HG02588 (cell line): ENCODE measurements at regions not wholly inside any gene's neighbourhood (a gene's known extent, or its start where the extent isn't known, plus 50 kb on each side); places are given as distances from the start of the nearest gene placed in this dataset.

Experiments
- ATAC-seq: cut with Tn5 transposase; IDR thresholded peaks from one replicate; pipeline ENCODE4 v1.9.1; 2021; ENCODE audit warnings: mild to moderate bottlenecking, moderate library complexity; ENCODE audit not compliant: unreplicated experiment

DNA sequence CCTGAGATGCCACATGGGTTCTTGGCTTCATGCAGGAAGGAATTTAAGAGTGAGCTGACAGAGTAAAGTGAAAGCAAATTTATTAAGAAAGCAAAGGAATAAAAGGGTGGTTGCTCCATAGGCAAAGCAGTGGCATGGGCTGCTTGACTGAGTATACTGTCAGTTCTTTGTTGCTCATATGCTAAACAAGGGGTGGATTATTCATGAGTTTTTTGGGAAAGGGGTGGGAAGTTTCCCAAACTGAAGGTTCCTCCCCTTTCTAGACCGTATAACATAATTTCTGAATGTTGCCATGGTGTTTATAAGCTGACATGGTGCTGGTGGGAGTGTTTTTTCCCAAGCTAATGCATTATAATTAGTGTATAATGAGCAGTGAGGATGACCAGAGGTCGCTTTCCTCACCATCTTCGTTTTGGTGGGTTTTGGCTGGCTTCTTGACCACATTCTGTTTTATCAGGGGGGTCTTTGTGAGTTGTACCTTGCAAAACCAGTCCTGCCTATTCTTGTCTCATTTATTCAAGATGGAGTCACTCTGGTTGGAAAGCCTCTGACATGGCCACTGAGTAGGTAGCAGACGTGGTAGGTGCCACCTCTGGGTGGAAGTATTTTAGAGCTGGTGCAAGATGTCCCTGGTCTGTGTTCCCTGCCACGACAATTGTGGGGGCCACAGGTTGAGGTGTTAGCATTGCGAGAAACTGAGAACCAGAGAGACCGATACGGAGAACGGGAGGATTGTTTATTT, 107.5 kb upstream of the SDK1 start:
- ATAC-seq, result no peak

- ATAC-seq, result no peak
Measured at GRCh38 chr7:3194501-3195141, 106.4 kb upstream of the SDK1 start.

- no peak for ATAC-seq
Measured at GRCh38 chr7:3195160-3195559, 105.9 kb upstream of the SDK1 start.

- no peak for ATAC-seq
Measured at GRCh38 chr7:3196629-3197400, 104.2 kb upstream of the SDK1 start.

- ATAC-seq, result no peak
Measured at GRCh38 chr7:3197567-3198213, 103.4 kb upstream of the SDK1 start.

DNA sequence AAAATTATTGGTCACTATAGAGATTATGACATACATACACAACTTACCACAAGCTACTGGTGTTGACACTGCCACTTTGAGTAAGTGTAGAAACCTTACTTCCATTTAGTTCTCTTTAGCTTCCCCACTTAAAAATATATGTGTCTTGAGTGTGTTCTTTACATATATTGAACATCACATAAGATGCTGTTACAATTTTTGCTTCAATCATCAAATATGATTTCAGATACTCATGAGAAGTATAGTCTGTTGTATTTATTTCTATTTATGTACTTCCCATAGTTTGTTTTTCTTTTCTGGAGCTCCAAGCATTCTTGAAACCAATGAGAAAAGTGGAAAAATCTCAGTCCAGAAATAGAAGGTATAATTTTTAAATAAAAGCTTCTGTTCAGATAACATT, 102.7 kb upstream of the SDK1 start:
- ATAC-seq, result no peak

- ATAC-seq, result no peak
Measured at GRCh38 chr7:3200504-3200903, 100.5 kb upstream of the SDK1 start.

DNA sequence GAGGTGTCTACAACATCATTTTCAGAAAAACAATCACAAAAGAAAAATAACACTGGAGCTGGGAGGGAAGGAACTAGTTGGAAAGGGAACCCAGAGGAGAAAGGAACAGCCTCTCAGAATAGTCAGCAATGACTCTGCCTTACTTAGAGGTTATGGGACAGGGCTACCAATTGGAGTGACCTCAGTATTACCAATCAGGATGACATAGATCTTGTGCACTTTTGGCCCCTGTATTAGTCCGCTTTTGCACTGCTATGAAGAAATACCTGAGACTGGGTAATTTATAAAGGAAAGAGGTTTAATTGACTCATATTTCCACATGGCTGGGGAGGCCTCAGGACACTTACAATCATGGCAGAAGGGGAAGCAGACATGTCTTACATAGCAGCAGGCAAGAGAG, 99.7 kb upstream of the SDK1 start:
- ATAC-seq, result no peak

- no peak for ATAC-seq
Measured at GRCh38 chr7:3201937-3202710, 98.9 kb upstream of the SDK1 start.

- no peak for ATAC-seq
Measured at GRCh38 chr7:3204526-3204925, 96.5 kb upstream of the SDK1 start.

GRCh38 chr7:3206101-3206500, 95.0 kb upstream of the SDK1 start:
- ATAC-seq, result no peak

GRCh38 chr7:3206771-3207191, 94.3 kb upstream of the SDK1 start:
- no peak for ATAC-seq

GRCh38 chr7:3207387-3207902, 93.6 kb upstream of the SDK1 start:
- ATAC-seq, result no peak

DNA sequence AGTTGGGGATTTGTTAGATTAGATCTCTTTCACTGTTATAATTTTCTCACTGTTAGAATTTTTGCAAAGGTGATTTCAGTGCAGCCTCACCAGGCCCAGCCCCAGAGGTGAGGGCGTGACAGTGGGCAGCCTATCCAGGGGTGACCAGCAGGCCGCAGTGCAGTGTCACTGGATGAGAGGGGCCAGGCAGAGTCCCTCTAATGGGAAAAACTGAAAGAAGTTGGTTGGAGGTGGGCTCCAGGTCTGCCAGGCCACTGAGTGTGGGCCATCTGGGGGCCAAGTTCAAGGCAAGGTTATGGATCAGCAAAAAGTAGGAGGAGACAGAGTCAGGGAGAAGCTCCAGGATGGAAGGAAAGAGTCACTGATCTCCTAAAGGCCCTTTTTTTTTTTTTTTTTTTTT, 90.5 kb upstream of the SDK1 start:
- no peak for ATAC-seq

DNA sequence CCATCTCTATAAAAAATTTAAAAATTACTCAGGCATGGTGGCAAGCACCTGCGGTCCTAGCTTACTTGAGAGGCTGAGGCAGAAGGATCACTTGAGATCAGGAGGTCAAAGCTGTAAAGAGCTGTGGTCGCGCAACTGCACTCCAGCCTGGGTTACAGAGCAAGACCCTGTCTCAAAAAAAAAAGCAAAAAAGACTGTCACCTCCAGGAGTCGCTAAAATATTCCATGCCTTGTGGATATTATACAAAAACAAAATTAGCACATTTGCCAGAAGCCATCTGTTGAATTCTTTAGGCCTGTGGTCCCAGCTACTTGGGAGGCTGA, 87.0 kb upstream of the SDK1 start:
- ATAC-seq, result no peak

DNA sequence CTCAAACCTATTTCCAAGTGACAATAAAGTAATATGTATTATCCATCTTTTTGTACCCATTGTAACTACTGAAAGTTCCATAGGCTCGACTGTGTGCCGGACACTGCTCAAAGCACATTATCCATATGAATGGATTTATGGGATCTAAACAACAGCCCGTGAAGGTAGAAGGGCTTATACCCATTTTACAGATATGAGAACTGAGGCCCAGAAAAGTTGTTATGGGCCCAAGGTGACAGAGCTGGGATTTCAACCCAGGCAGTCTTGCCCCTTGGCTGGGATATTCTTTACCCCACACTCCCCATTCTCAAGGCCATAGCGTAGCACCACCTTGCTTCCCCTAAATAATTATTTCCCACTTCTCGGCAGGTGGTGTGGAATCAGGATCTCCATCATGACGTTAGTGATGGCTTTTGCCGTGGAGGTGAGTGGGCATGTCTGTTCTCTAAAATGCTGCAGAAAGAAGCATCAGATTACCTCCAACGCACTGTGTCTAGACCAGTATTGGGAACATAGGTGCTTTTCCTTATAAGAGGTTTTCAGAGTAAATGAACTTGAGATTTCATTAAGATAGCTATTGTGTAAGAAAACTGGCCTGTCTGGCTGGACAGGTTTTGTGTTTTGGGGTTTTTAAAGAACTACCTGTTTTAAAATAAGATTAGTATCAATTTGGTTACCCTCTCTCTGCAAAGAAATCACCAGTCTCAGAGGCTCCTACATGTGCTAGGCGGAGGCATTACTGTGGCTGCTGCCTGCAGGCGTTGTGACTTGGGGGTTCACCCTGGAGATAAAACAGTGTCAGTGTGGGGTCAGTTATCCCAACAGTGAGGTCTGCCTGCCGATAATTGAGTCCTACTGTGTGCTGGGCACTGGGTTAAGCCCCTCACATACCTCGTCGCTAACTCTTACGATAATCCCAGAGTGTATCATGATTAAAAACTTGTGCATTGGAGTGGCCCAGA, 85.1 kb upstream of the SDK1 start:
- no peak for ATAC-seq

DNA sequence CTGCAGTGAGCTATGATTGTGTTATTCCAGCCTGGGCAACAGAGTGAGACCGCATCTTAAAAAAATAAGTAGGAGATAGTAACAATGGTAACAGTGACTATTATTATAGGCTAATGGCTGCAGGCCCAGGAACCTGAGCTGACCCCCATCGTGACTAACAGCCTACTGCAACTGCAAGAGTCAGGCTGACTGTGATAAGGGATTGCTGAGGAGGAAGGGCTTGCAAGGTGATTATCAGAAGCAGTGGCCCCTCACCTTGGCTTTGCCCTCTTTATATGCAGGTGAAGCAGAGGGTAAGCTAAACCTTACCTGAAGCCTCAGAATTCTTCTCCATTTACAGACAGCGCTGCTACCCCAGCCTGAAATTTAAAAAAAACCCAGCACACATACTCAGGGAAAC, 83.9 kb upstream of the SDK1 start:
- ATAC-seq, result no peak

DNA sequence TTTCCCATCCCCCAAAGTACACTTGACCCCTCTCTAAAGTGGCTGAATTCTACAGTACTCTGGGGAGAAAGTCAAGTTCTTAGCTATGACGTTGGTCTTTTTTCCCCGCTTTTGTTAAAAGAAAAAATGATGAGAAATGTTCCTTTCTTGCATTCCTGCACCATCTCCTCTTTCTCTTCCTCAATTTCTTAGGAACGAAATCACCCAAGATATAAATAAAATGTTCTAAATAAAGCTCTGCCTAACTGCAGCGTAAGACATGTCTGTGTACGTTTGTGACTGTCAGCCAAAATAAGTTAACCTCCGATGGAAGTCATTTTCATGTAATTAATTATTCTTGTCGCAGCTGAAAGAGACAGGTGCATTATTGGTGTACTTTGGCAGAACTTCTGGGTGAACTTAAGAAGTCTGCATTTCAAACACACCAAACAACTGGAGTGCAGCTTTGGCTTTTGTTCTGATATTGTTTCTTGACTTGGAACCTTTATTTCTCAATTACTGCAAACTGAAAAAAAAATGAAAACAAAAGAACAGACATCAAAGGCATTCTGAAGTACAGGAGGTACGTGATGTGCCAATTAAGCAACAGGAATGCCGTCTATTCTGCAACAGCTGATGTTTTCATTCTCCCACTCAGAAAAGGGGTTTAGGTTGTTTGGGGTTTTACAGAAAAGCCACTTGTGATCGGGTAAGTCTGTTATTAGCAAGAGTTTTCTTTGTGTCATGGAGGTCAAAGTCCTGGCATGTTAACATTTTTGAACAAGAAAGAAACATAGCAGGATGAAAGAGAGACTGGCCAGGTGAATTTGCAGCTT, 82.4 kb upstream of the SDK1 start:
- no peak for ATAC-seq
